Endodermal cell (in vitro differentiated cells): ENCODE measurements at regions not wholly inside any gene's neighbourhood (a gene's known extent, or its start where the extent isn't known, plus 50 kb on each side); places are given as distances from the start of the nearest gene placed in this dataset.

Experiments
- DNase-seq: peaks from one replicate; pipeline ENCODE4 v3.0.0-alpha.2; 2017
- H3K27ac ChIP-seq: 2 replicates; pipeline ENCODE4 v1.5.1; 2013; ENCODE audit warnings: mild to moderate bottlenecking, low read depth, low read length, moderate library complexity
- H3K27me3 ChIP-seq: 2 replicates; pipeline ENCODE4 v1.6.1; 2013; ENCODE audit warnings: mild to moderate bottlenecking, low read length, moderate library complexity; ENCODE audit not compliant: insufficient read depth, control insufficient read depth, poor library complexity, severe bottlenecking
- H3K36me3 ChIP-seq: 2 replicates; pipeline ENCODE4 v1.7.0; 2013; ENCODE audit warnings: mild to moderate bottlenecking, low read length, moderate library complexity; ENCODE audit not compliant: control insufficient read depth, insufficient read depth
- H3K4me1 ChIP-seq: one replicate; pipeline ENCODE4 v1.7.0; 2013; ENCODE audit warnings: low read length; ENCODE audit not compliant: control insufficient read depth, insufficient read depth
- H3K4me3 ChIP-seq: 2 replicates; pipeline ENCODE4 v1.5.1; 2013; ENCODE audit warnings: mild to moderate bottlenecking, low read length, moderate library complexity
- H3K9ac ChIP-seq: 2 replicates; pipeline ENCODE4 v1.6.1; 2013; ENCODE audit warnings: mild to moderate bottlenecking, low read length, moderate library complexity; ENCODE audit not compliant: poor library complexity, severe bottlenecking; ENCODE audit errors: extremely low read depth
- H3K9me3 ChIP-seq: 2 replicates; pipeline ENCODE4 v1.6.1; 2013; ENCODE audit warnings: mild to moderate bottlenecking, low read length, moderate library complexity; ENCODE audit not compliant: control insufficient read depth
- H3K27ac Mint-ChIP-seq: 2 replicates; pipeline ENCODE4 v1.8.0; 2020; ENCODE audit warnings: mixed read lengths
- H3K27me3 Mint-ChIP-seq: 2 replicates; pipeline ENCODE4 v1.8.0; 2021; ENCODE audit warnings: mild to moderate bottlenecking, mixed read lengths; ENCODE audit not compliant: insufficient read depth
- H3K36me3 Mint-ChIP-seq: 2 replicates; pipeline ENCODE4 v1.8.0; 2020; ENCODE audit warnings: low read depth, mixed read lengths
- H3K4me1 Mint-ChIP-seq: 2 replicates; pipeline ENCODE4 v1.8.0; 2020; ENCODE audit warnings: mixed read lengths
- H3K4me3 Mint-ChIP-seq: 2 replicates; pipeline ENCODE4 v1.8.0; 2020; ENCODE audit warnings: mild to moderate bottlenecking, moderate library complexity, mixed read lengths
- H3K9me3 Mint-ChIP-seq: 2 replicates; pipeline ENCODE4 v1.8.0; 2020; ENCODE audit warnings: mild to moderate bottlenecking, mixed read lengths
- WGBS, 2 experiments: methylation state at CpG; one replicate each; pipeline versions ENCODE4 v1.1.5 to v1.1.7; 2013; ENCODE audit warnings: missing lambda C conversion rate in 2 of 2, mixed read lengths in 1 of 2; ENCODE audit not compliant: insufficient coverage in 1 of 2, insufficient read length in 1 of 2; 5-methylcytosine and 5-hydroxymethylcytosine counted together
- TF ChIP-seq, protein P1 (sequence below): fragments of 200-600 bp; sonication (generic); conservative IDR thresholded peaks from 2 replicates; pipeline ENCODE4 v1.5.0; 2021; ENCODE audit warnings: antibody characterized with exemption, mild to moderate bottlenecking

- H3K4me1 ChIP-seq, result no peaks in the 10 kb centered on the region
- H3K27me3 ChIP-seq, result no peaks in the 10 kb centered on the region
- Mint-ChIP-seq H3K9me3 (no peaks in the 10 kb centered on the region), H3K27me3 (peaks cover 7% of the 10 kb centered on the region), H3K27ac (no peak overlapping the region), H3K4me1 (peaks cover 8% of the 10 kb centered on the region), H3K4me3 (no peak overlapping the region), H3K36me3 (no peaks in the 10 kb centered on the region)
- H3K9me3 ChIP-seq, result no peaks in the 10 kb centered on the region
- no peak overlapping the region for H3K4me3 ChIP-seq
- no peak overlapping the region for H3K27ac ChIP-seq
- 21 to 24% methylated on average over 5 to 7 of the region's 8 CpGs for WGBS, 2 experiments
- H3K9ac ChIP-seq, result no peak overlapping the region
- H3K36me3 ChIP-seq, result no peaks in the 10 kb centered on the region
- peak; percentile 94 for DNase-seq
- TF ChIP-seq, protein P1, sequence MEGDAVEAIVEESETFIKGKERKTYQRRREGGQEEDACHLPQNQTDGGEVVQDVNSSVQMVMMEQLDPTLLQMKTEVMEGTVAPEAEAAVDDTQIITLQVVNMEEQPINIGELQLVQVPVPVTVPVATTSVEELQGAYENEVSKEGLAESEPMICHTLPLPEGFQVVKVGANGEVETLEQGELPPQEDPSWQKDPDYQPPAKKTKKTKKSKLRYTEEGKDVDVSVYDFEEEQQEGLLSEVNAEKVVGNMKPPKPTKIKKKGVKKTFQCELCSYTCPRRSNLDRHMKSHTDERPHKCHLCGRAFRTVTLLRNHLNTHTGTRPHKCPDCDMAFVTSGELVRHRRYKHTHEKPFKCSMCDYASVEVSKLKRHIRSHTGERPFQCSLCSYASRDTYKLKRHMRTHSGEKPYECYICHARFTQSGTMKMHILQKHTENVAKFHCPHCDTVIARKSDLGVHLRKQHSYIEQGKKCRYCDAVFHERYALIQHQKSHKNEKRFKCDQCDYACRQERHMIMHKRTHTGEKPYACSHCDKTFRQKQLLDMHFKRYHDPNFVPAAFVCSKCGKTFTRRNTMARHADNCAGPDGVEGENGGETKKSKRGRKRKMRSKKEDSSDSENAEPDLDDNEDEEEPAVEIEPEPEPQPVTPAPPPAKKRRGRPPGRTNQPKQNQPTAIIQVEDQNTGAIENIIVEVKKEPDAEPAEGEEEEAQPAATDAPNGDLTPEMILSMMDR, result peak; percentile 97
These were observed 164.9 kb downstream of the DHX15 start for GRCh38 chr4:24419181-24420034.

- DNase-seq, result no peak
- Histone ChIP-seq H3K4me1 (peaks cover 7% of the 10 kb centered on the region), H3K36me3 (no peaks in the 10 kb centered on the region), H3K9ac (no peak overlapping the region), H3K27me3 (no peaks in the 10 kb centered on the region), H3K9me3 (no peaks in the 10 kb centered on the region), H3K4me3 (no peak overlapping the region), H3K27ac (no peak overlapping the region)
- TF ChIP-seq, protein P1, result no peak
- Mint-ChIP-seq H3K27ac (no peak overlapping the region), H3K9me3 (no peaks in the 10 kb centered on the region), H3K4me1 (peaks cover 24% of the 10 kb centered on the region), H3K4me3 (no peak overlapping the region), H3K36me3 (no peaks in the 10 kb centered on the region), H3K27me3 (peaks cover 7% of the 10 kb centered on the region)
These were observed 167.1 kb downstream of the DHX15 start for GRCh38 chr4:24417206-24417605.

DNA sequence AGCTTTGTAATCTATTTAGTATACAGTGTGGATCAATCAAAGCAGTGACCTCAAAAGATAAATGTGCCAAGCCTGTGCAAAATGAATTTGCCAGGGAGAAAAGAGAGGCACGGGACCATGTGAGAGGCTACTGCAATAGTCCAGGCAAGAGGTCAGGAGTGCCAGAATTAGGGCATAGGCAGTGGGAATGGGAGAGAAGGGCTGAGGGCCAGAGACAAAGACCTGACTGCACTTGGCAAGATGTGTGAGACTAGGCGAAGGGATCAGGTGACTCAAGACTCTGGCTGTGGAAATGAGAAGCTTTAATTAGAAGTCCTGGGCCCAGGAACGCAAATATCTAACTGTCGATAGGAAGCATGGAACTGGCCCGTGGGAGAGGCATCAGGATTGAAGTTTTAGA, 168.1 kb downstream of the DHX15 start:
- H3K36me3 ChIP-seq, result no peaks in the 10 kb centered on the region
- peaks cover 10% of the 10 kb centered on the region for H3K27me3 Mint-ChIP-seq
- DNase-seq, result no peak
- no peak overlapping the region for H3K27ac ChIP-seq
- H3K4me1 ChIP-seq, result peaks cover 7% of the 10 kb centered on the region
- H3K4me3 Mint-ChIP-seq, result no peak overlapping the region
- no peak overlapping the region for H3K9ac ChIP-seq
- peaks cover 27% of the 10 kb centered on the region for H3K4me1 Mint-ChIP-seq
- no peak overlapping the region for H3K27ac Mint-ChIP-seq
- TF ChIP-seq, protein P1, result no peak
- H3K9me3 ChIP-seq, result no peaks in the 10 kb centered on the region
- peaks cover 5% of the 10 kb centered on the region for H3K27me3 ChIP-seq
- H3K4me3 ChIP-seq, result no peak overlapping the region
- no peaks in the 10 kb centered on the region for H3K9me3 Mint-ChIP-seq
- H3K36me3 Mint-ChIP-seq, result no peaks in the 10 kb centered on the region
- WGBS, 2 experiments, result 93 to 95% methylated on average over 5 of the region's 5 CpGs
